Loucy (cell line): ENCODE measurements at regions not wholly inside any gene's neighbourhood (a gene's known extent, or its start where the extent isn't known, plus 50 kb on each side); places are given as distances from the start of the nearest gene placed in this dataset.

Experiments
- EZH2phosphoT487 ChIP-seq: fragments of 200-600 bp; IDR thresholded peaks from 2 replicates; pipeline ENCODE4 v1.6.1; 2018; ENCODE audit warnings: antibody characterized with exemption, mild to moderate bottlenecking, moderate library complexity, borderline replicate concordance
- TF ChIP-seq, protein P1 (sequence below): fragments of 200-600 bp; sonication (generic); conservative IDR thresholded peaks from 2 replicates; pipeline ENCODE4 v1.5.1; 2014; ENCODE audit warnings: mild to moderate bottlenecking, antibody characterized with exemption, low read length

DNA sequence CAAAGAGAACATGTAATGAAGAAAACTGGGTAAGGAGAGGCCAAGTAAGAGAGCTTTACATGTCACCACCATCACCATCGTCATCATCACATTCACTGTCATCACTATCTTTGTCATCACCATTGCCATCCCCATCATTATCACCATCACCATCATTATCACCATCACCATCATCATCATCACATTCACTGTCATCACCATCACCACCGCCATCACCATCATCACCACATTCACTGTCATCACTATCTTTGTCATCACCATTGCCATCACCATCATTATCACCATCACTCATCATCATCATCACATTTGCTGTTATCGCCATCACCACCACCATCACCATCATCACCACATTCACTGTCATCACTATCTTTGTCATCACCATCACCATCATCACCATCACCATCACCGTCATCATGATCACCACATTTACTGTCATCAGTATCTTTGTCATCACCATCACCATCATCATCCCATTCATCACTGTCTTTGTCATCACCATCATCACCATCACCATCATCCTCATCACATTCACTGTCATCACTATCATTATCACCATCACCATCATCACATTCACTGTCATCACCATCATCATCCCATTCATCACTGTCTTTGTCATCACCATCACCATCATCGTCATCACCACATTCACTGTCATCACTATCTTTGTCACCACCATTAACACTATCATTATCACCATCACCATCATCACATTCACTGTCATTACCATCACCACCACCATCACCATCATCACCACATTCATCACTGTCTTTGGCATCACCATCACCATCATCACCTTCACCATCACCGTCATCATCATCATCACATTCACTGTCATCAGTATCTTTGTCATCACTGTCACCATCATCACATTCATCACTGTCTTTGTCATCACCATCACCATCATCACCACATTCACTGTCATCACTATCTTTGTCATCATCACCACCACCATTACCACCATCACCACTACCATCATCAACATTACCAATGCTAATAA is 172.3 kb downstream of the ERMARD start:
- TF ChIP-seq, protein P1, sequence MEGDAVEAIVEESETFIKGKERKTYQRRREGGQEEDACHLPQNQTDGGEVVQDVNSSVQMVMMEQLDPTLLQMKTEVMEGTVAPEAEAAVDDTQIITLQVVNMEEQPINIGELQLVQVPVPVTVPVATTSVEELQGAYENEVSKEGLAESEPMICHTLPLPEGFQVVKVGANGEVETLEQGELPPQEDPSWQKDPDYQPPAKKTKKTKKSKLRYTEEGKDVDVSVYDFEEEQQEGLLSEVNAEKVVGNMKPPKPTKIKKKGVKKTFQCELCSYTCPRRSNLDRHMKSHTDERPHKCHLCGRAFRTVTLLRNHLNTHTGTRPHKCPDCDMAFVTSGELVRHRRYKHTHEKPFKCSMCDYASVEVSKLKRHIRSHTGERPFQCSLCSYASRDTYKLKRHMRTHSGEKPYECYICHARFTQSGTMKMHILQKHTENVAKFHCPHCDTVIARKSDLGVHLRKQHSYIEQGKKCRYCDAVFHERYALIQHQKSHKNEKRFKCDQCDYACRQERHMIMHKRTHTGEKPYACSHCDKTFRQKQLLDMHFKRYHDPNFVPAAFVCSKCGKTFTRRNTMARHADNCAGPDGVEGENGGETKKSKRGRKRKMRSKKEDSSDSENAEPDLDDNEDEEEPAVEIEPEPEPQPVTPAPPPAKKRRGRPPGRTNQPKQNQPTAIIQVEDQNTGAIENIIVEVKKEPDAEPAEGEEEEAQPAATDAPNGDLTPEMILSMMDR = no peak
- TF ChIP-seq EZH2phosphoT487 = no peak
